HG02938 (cell line): ENCODE measurements at regions not wholly inside any gene's neighbourhood (a gene's known extent, or its start where the extent isn't known, plus 50 kb on each side); places are given as distances from the start of the nearest gene placed in this dataset.
"Not testable (repeated sequence)": the region's sequence is repeated elsewhere in the genome, so short reads cannot be mapped to it uniquely, and the experiment has no call there.

ENCODE experiments used
- ATAC-seq: cut with Tn5 transposase; IDR thresholded peaks from one replicate; pipeline ENCODE4 v1.9.1; 2021; ENCODE audit warnings: mild to moderate bottlenecking, moderate library complexity; ENCODE audit not compliant: unreplicated experiment

DNA sequence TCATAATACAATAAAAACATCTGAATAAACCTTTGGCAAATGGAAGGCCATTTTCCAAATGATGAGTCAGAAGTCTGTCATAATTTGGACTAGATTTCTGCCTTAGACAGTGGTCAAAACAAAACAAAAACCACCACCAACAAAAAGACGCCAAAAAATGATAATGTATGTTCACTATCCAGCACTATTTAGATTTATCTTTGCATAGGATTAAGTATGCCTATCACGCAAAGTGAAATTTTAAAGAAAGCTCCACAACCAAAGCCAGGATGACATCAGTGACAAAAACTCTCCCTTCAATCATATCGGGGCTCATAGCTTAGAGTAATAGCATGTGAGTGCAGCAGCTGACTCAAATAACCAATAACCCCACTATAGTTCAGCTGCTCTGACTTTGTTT is 201.9 kb downstream of the MOXD1 start:
- no peak for ATAC-seq

- ATAC-seq = no peak
Observed at GRCh38 chr6:132198896-132199295, 202.4 kb downstream of the MOXD1 start.

DNA sequence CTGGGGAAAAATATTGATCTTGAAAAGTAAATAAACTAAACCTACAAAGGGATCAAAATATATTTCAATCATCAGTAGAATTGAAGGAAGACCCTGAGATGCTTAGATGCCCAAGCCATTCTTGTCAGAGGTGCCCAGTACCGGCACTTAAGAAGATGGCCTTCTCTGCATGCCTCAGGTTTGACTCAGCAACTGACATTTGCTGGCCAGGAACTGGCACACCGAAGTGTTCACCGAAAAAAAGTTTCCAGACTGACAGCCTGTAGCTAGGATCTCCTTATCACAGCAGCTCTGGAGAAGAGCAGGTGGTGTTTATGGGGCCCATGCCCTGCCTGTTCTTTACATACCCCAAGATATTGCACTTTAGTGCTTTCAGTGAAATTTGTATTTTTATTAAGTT is 203.2 kb downstream of the MOXD1 start:
- ATAC-seq = no peak

- ATAC-seq = no peak
Observed at GRCh38 chr6:132194529-132194928, 206.7 kb downstream of the MOXD1 start.

DNA sequence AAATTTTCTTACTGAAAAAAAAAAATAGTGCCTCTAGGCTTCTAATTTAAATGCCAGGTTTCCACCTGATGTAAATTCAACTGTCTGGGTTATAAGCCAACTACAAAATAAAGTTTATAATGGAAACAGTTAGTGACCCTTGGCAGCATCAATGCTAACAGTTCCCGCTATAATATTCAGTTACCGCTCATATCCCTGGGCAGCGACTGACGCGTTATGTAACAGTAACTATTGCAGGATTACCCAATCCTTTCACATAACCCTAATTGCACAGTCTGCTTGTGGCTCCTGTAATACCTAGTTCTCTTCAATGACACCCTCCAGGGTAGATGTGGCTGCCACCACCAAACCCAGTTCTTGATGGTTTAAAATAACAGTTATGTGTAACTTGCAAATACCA is 208.6 kb downstream of the MOXD1 start:
- no peak for ATAC-seq

- ATAC-seq = no peak
Observed at GRCh38 chr6:132190815-132191175, 210.5 kb downstream of the MOXD1 start.

DNA sequence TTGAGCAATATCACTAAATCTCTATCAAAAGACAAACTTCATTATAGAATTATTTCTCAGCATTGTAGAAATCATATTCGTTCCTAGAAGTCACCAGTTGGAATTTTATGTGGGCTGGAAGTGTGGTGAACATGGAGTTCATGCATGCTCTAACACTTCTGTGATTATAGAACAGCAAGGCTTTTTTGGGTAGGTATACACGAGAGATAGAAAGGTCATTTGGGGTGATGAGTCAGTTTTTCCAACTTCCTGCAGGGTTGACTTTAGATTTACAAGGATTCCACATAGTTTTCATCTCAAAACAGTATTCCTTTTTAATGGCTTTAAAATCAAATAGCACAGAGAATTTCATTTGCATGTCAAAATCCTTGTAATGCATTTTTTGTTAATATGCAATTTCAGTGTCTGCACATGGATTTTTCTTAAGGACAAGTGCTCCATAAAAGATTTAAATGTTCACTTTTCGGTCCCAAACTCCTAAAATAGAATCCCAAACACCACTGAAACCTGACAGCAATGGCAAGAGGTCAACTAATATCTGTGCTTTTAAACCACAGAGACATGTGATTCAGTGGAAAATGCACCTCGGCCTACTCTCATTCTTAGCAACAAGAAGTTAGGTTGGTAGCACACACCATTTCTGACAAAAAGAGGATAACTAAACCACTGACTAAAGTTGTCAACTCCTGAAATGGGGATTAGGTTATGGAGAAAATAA is 211.0 kb downstream of the MOXD1 start:
- ATAC-seq = peak; percentile 58

GRCh38 chr6:132188556-132189264 is 212.6 kb downstream of the MOXD1 start:
- no peak for ATAC-seq

GRCh38 chr6:132187816-132188215 is 213.5 kb downstream of the MOXD1 start:
- ATAC-seq = no peak

DNA sequence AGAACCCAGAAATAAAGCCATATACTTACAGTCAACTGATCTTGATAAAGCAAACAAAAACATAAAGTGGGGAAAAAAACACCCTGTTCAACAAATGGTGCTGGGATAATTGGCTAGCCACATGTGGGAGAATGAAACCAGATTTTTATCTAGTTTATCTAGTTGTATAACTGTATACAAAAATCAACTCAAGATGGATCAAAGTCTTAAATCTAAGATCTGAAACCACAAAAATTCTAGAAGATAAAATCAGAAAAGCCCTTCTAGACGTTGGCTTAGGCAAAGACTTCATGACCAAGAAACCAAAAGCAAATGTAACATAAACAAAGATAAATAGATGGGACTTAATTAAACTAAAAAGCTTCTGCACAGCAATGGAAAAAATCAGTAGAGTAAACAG is 216.3 kb downstream of the MOXD1 start:
- ATAC-seq = not testable (repeated sequence)

GRCh38 chr6:132179955-132180354 is 221.3 kb downstream of the MOXD1 start:
- ATAC-seq = no peak

DNA sequence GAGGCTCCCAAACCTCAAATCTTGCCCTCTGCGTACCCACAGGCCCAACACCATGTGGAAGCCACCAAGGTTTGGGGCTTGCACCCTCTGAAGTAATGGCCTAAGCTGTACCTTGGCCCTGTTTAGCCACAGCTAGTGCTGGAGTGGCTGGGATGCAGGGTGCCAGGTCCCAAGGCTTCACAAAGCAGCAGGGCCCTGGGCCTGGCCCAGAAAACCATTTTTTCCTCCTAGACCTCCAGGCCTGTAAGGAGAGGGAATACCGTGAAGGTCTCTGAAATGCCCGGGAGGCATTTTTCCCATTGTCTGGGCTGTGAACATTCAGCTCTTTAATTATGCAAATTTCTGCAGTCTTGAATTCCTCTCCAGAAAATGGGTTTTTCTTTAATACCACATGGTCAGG is 223.7 kb upstream of the CCN2 start:
- ATAC-seq = no peak

- no peak for ATAC-seq
Observed at GRCh38 chr6:132168961-132169360, 217.8 kb upstream of the CCN2 start.

- ATAC-seq = no peak
Observed at GRCh38 chr6:132167929-132168892, 217.0 kb upstream of the CCN2 start.

- no peak for ATAC-seq
Observed at GRCh38 chr6:132166526-132167051, 215.4 kb upstream of the CCN2 start.

GRCh38 chr6:132165677-132166076 is 214.5 kb upstream of the CCN2 start:
- no peak for ATAC-seq

- ATAC-seq = no peak
Observed at GRCh38 chr6:132161283-132161682, 210.1 kb upstream of the CCN2 start.

- ATAC-seq = no peak
Observed at GRCh38 chr6:132153221-132153898, 202.2 kb upstream of the CCN2 start.

GRCh38 chr6:132147530-132148011 is 196.4 kb upstream of the CCN2 start:
- ATAC-seq = no peak

DNA sequence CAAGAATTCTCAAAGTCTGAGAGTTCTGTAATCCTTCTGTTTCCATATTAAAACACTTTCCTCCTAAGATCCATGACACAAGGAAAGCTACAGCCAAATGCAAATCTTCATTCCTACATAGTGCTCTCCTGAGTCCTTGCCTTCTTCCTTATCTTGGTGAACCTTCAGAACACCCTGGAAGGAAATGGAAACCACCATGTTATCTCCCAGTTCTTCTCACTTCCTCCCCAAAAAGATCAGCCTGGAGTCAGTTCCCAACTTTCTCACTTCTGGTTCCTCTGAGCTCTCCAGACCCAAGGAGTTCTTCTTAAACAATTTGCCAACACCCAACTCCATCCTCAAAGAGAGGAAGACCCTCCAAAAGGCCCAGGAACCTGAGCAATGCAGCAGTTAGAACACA is 193.3 kb upstream of the CCN2 start:
- no peak for ATAC-seq

- ATAC-seq = no peak
Observed at GRCh38 chr6:132143258-132143657, 192.1 kb upstream of the CCN2 start.
